NCI-H128 (cell line): ENCODE measurements at regions not wholly inside any gene's neighbourhood (a gene's known extent, or its start where the extent isn't known, plus 50 kb on each side); places are given as distances from the start of the nearest gene placed in this dataset.
"Not testable (repeated sequence)": the region's sequence is repeated elsewhere in the genome, so short reads cannot be mapped to it uniquely, and the experiment has no call there.

ENCODE experiments used
- DNase-seq: peaks from one replicate; lab custom pipeline; 2025; ENCODE audit not compliant: unreplicated experiment; lab: John Stamatoyannopoulos, UW

GRCh38 chr3:168660879-168661657, 565.3 kb upstream of the GOLIM4 start:
- not testable (repeated sequence) for DNase-seq

- DNase-seq, result no peak
Measured at GRCh38 chr3:168659015-168659414, 563.3 kb upstream of the GOLIM4 start.

- DNase-seq, result no peak
Measured at GRCh38 chr3:168655611-168656010, 559.9 kb upstream of the GOLIM4 start.

GRCh38 chr3:168654700-168655099, 559.0 kb upstream of the GOLIM4 start:
- DNase-seq, result no peak

- no peak for DNase-seq
Measured at GRCh38 chr3:168653255-168653654, 557.5 kb upstream of the GOLIM4 start.

- no peak for DNase-seq
Measured at GRCh38 chr3:168648321-168648720, 552.6 kb upstream of the GOLIM4 start.

- no peak for DNase-seq
Measured at GRCh38 chr3:168647582-168647981, 551.9 kb upstream of the GOLIM4 start.

GRCh38 chr3:168645180-168645579, 549.5 kb upstream of the GOLIM4 start:
- no peak for DNase-seq

GRCh38 chr3:168628549-168628948, 532.8 kb upstream of the GOLIM4 start:
- DNase-seq, result no peak

- no peak for DNase-seq
Measured at GRCh38 chr3:168625477-168625876, 529.8 kb upstream of the GOLIM4 start.

GRCh38 chr3:168624892-168625448, 529.2 kb upstream of the GOLIM4 start:
- no peak for DNase-seq

GRCh38 chr3:168624195-168624594, 528.5 kb upstream of the GOLIM4 start:
- no peak for DNase-seq

GRCh38 chr3:168622795-168623194, 527.1 kb upstream of the GOLIM4 start:
- no peak for DNase-seq

- no peak for DNase-seq
Measured at GRCh38 chr3:168620854-168621253, 525.1 kb upstream of the GOLIM4 start.

GRCh38 chr3:168618827-168619470, 523.2 kb upstream of the GOLIM4 start:
- no peak for DNase-seq

GRCh38 chr3:168617658-168618057, 521.9 kb upstream of the GOLIM4 start:
- DNase-seq, result no peak

- DNase-seq, result no peak
Measured at GRCh38 chr3:168616915-168617314, 521.2 kb upstream of the GOLIM4 start.

GRCh38 chr3:168615493-168616020, 519.8 kb upstream of the GOLIM4 start:
- DNase-seq, result no peak

GRCh38 chr3:168613151-168613550, 517.4 kb upstream of the GOLIM4 start:
- no peak for DNase-seq

GRCh38 chr3:168612671-168613070, 516.9 kb upstream of the GOLIM4 start:
- no peak for DNase-seq

- DNase-seq, result no peak
Measured at GRCh38 chr3:168611826-168612225, 516.1 kb upstream of the GOLIM4 start.

GRCh38 chr3:168608926-168609325, 513.2 kb upstream of the GOLIM4 start:
- no peak for DNase-seq
